ENCODE measurements at regions not wholly inside any gene's neighbourhood (a gene's known extent, or its start where the extent isn't known, plus 50 kb on each side); places are given as distances from the start of the nearest gene placed in this dataset.

GRCh38 chr18:57970356-57971095 is 73.5 kb upstream of the NEDD4L start:
- H3K4me3 ChIP-seq (ENCODE audit: insufficient read depth, low read length, poor library complexity, severe bottlenecking), result no peak overlapping the region
- H3K9me3 ChIP-seq (ENCODE audit: insufficient read depth, low read length), result no peaks in the 10 kb centered on the region
- no peak overlapping the region for H3K27ac ChIP-seq (ENCODE audit: low read depth, low read length)
- H3K79me2 ChIP-seq (ENCODE audit: insufficient read depth, low read length), result no peaks in the 10 kb centered on the region
- H2AFZ ChIP-seq (ENCODE audit: low read depth, low read length, severe bottlenecking), result no peak overlapping the region
- no peaks in the 10 kb centered on the region for H3F3A ChIP-seq (ENCODE audit: insufficient read depth)
- no peaks in the 10 kb centered on the region for H3K9me2 ChIP-seq (replicated peaks; ENCODE audit: insufficient read depth, low read length)
- no peaks in the 10 kb centered on the region for H4K20me1 ChIP-seq (ENCODE audit: low read depth, low read length)
- H3K36me3 ChIP-seq (ENCODE audit: low read length), result no peaks in the 10 kb centered on the region
- no peaks in the 10 kb centered on the region for H3K27me3 ChIP-seq (ENCODE audit: low read length)
- no peak overlapping the region for H3K4me2 ChIP-seq (ENCODE audit: low read depth, low read length, poor library complexity, severe bottlenecking)
- TF ChIP-seq CTCF (IDR thresholded peaks at IDR 0.05; ENCODE audit: insufficient read depth, low read length, poor library complexity, severe bottlenecking) (no peak), EZH2phosphoT487 (conservative IDR thresholded peaks at IDR 0.05; ENCODE audit: low read length) (no peak)
- H3K9ac ChIP-seq (ENCODE audit: low read length), result no peak overlapping the region

- no peaks in the 10 kb centered on the region for H3F3A ChIP-seq (ENCODE audit: insufficient read depth)
- no peak overlapping the region for H3K9ac ChIP-seq (ENCODE audit: low read length)
- no peak overlapping the region for H3K4me2 ChIP-seq (ENCODE audit: low read depth, low read length, poor library complexity, severe bottlenecking)
- no peaks in the 10 kb centered on the region for H3K9me2 ChIP-seq (replicated peaks; ENCODE audit: insufficient read depth, low read length)
- H3K9me3 ChIP-seq (ENCODE audit: insufficient read depth, low read length), result no peaks in the 10 kb centered on the region
- no peaks in the 10 kb centered on the region for H3K79me2 ChIP-seq (ENCODE audit: insufficient read depth, low read length)
- no peak overlapping the region for H2AFZ ChIP-seq (ENCODE audit: low read depth, low read length, severe bottlenecking)
- no peak overlapping the region for H3K27ac ChIP-seq (ENCODE audit: low read depth, low read length)
- no peaks in the 10 kb centered on the region for H3K36me3 ChIP-seq (ENCODE audit: low read length)
- TF ChIP-seq EZH2phosphoT487 (conservative IDR thresholded peaks at IDR 0.05; ENCODE audit: low read length) (no peak), CTCF (IDR thresholded peaks at IDR 0.05; ENCODE audit: insufficient read depth, low read length, poor library complexity, severe bottlenecking) (no peak)
- H3K27me3 ChIP-seq (ENCODE audit: low read length), result no peaks in the 10 kb centered on the region
- H4K20me1 ChIP-seq (ENCODE audit: low read depth, low read length), result no peaks in the 10 kb centered on the region
- no peak overlapping the region for H3K4me3 ChIP-seq (ENCODE audit: insufficient read depth, low read length, poor library complexity, severe bottlenecking)
Measured at GRCh38 chr18:57969824-57970223, 74.2 kb upstream of the NEDD4L start.

DNA sequence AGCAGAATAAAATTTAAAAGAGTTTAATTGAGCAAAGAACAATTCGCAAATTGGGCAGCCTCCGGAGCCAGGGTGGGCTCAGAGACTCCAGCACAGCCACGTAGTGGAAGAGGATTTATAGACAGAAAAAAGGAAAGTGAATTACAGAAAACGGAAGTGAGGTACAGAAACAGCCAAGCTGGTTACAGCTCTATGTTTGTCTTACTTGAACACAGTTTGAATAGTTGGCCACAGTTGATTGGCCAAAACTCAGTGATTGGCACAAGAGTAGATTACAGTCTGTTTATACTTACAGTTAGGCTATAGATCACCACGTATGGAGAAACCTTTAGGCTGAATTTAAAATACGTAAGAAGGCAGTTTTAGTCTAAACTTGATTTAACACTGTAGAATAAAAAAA is 78.8 kb upstream of the NEDD4L start:
- TF ChIP-seq CTCF (IDR thresholded peaks at IDR 0.05; ENCODE audit: insufficient read depth, low read length, poor library complexity, severe bottlenecking) (no peak), EZH2phosphoT487 (conservative IDR thresholded peaks at IDR 0.05; ENCODE audit: low read length) (no peak)
- no peak overlapping the region for H2AFZ ChIP-seq (ENCODE audit: low read depth, low read length, severe bottlenecking)

More for the DNA sequence above, 78.8 kb upstream of the NEDD4L start:
- H4K20me1 ChIP-seq (ENCODE audit: low read depth, low read length), result no peaks in the 10 kb centered on the region
- no peaks in the 10 kb centered on the region for H3K9me2 ChIP-seq (replicated peaks; ENCODE audit: insufficient read depth, low read length)
- H3K4me2 ChIP-seq (ENCODE audit: low read depth, low read length, poor library complexity, severe bottlenecking), result no peak overlapping the region
- no peak overlapping the region for H3K9ac ChIP-seq (ENCODE audit: low read length)
- H3K79me2 ChIP-seq (ENCODE audit: insufficient read depth, low read length), result no peaks in the 10 kb centered on the region
- H3F3A ChIP-seq (ENCODE audit: insufficient read depth), result no peaks in the 10 kb centered on the region
- H3K36me3 ChIP-seq (ENCODE audit: low read length), result no peaks in the 10 kb centered on the region
- H3K27me3 ChIP-seq (ENCODE audit: low read length), result no peaks in the 10 kb centered on the region
- no peak overlapping the region for H3K4me3 ChIP-seq (ENCODE audit: insufficient read depth, low read length, poor library complexity, severe bottlenecking)
- no peaks in the 10 kb centered on the region for H3K9me3 ChIP-seq (ENCODE audit: insufficient read depth, low read length)
- no peak overlapping the region for H3K27ac ChIP-seq (ENCODE audit: low read depth, low read length)
